ENCODE measurements at regions not wholly inside any gene's neighbourhood (a gene's known extent, or its start where the extent isn't known, plus 50 kb on each side); places are given as distances from the start of the nearest gene placed in this dataset.

DNA sequence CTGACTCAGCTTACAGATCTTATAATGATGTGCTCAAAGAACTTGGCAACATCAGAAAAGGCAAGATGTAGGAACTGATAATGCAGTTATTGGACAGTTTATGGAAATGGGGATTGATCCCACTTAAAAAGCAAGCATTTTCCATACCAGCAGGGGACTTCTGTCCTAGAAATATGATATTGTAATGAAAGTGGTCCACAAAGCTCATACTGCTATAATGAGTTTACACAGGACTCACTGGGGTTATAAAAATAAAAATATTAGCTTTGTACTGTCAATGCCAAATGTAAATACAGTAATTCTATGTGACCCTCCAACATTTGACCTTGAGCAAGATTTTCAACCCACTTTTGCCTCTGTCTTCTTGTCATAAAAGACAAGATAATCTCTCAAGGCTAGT lies 145.5 kb upstream of the SEM1 start (continued):
- TF ChIP-seq, protein P1, sequence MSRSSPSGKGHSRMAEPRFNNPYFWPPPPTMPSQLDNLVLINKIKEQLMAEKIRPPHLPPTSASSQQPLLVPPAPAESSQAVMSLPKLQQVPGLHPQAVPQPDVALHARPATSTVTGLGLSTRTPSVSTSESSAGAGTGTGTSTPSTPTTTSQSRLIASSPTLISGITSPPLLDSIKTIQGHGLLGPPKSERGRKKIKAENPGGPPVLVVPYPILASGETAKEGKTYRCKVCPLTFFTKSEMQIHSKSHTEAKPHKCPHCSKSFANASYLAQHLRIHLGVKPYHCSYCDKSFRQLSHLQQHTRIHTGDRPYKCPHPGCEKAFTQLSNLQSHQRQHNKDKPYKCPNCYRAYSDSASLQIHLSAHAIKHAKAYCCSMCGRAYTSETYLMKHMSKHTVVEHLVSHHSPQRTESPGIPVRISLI (tag by site-specific recombination; IDR thresholded peaks at IDR 0.05) = no peak
- TF ChIP-seq, protein P2, sequence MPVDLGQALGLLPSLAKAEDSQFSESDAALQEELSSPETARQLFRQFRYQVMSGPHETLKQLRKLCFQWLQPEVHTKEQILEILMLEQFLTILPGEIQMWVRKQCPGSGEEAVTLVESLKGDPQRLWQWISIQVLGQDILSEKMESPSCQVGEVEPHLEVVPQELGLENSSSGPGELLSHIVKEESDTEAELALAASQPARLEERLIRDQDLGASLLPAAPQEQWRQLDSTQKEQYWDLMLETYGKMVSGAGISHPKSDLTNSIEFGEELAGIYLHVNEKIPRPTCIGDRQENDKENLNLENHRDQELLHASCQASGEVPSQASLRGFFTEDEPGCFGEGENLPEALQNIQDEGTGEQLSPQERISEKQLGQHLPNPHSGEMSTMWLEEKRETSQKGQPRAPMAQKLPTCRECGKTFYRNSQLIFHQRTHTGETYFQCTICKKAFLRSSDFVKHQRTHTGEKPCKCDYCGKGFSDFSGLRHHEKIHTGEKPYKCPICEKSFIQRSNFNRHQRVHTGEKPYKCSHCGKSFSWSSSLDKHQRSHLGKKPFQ (tag by site-specific recombination; IDR thresholded peaks at IDR 0.05) = 0 out of 2 replicates have a peak, but pooled peaks have one; percentile 13
- TF ChIP-seq ZNF214 (tag by site-specific recombination; IDR thresholded peaks at IDR 0.05; ENCODE audit: borderline replicate concordance) (no peak), MYNN (tag by site-specific recombination; IDR thresholded peaks at IDR 0.05; ENCODE audit: borderline replicate concordance) (no peak), ZNF24 (tag by site-specific recombination; IDR thresholded peaks at IDR 0.05) (no peak), ZBTB7A (tag by site-specific recombination; IDR thresholded peaks at IDR 0.05; ENCODE audit: low read depth) (no peak), ZNF654 (tag by site-specific recombination; IDR thresholded peaks at IDR 0.05; ENCODE audit: low read depth) (no peak), ZEB2 (tag by site-specific recombination; IDR thresholded peaks at IDR 0.05) (no peak), BCL11A (tag by site-specific recombination; IDR thresholded peaks at IDR 0.05; ENCODE audit: low read depth) (no peak), GLI2 (tag by site-specific recombination; IDR thresholded peaks at IDR 0.05; ENCODE audit: borderline replicate concordance, low read depth) (no peak), ZNF596 (tag by site-specific recombination; IDR thresholded peaks at IDR 0.05) (0 out of 2 replicates have a peak, but pooled peaks have one; percentile 13), ZNF768 (tag by site-specific recombination; IDR thresholded peaks at IDR 0.05) (no peak), ZNF2 (tag by site-specific recombination; IDR thresholded peaks at IDR 0.05) (no peak), ZNF121 (tag by site-specific recombination; IDR thresholded peaks at IDR 0.05) (no peak), ZNF211 (tag by site-specific recombination; IDR thresholded peaks at IDR 0.05; ENCODE audit: low read depth) (no peak), ZNF324 (tag by site-specific recombination; IDR thresholded peaks at IDR 0.05) (no peak), ZNF561 (tag by site-specific recombination; IDR thresholded peaks at IDR 0.05; ENCODE audit: borderline replicate concordance) (peak; percentile 67; the same call in 1 of the 2 replicates), ZFP69B (tag by site-specific recombination; IDR thresholded peaks at IDR 0.05) (no peak), ZNF514 (tag by site-specific recombination; IDR thresholded peaks at IDR 0.05) (no peak), HOXD13 (CRISPR knock-in tag; IDR thresholded peaks at IDR 0.05; ENCODE audit: borderline replicate concordance) (no peak)
- TF ChIP-seq, protein P3, sequence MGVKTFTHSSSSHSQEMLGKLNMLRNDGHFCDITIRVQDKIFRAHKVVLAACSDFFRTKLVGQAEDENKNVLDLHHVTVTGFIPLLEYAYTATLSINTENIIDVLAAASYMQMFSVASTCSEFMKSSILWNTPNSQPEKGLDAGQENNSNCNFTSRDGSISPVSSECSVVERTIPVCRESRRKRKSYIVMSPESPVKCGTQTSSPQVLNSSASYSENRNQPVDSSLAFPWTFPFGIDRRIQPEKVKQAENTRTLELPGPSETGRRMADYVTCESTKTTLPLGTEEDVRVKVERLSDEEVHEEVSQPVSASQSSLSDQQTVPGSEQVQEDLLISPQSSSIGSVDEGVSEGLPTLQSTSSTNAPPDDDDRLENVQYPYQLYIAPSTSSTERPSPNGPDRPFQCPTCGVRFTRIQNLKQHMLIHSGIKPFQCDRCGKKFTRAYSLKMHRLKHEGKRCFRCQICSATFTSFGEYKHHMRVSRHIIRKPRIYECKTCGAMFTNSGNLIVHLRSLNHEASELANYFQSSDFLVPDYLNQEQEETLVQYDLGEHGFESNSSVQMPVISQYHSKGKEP (tag by site-specific recombination; IDR thresholded peaks at IDR 0.05) = 0 out of 2 replicates have a peak, but pooled peaks have one; percentile 14
- TF ChIP-seq, protein P4, sequence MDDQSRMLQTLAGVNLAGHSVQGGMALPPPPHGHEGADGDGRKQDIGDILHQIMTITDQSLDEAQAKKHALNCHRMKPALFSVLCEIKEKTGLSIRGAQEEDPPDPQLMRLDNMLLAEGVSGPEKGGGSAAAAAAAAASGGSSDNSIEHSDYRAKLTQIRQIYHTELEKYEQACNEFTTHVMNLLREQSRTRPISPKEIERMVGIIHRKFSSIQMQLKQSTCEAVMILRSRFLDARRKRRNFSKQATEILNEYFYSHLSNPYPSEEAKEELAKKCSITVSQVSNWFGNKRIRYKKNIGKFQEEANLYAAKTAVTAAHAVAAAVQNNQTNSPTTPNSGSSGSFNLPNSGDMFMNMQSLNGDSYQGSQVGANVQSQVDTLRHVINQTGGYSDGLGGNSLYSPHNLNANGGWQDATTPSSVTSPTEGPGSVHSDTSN (CRISPR knock-in tag; IDR thresholded peaks at IDR 0.05) = no peak
- TF ChIP-seq, protein P5, sequence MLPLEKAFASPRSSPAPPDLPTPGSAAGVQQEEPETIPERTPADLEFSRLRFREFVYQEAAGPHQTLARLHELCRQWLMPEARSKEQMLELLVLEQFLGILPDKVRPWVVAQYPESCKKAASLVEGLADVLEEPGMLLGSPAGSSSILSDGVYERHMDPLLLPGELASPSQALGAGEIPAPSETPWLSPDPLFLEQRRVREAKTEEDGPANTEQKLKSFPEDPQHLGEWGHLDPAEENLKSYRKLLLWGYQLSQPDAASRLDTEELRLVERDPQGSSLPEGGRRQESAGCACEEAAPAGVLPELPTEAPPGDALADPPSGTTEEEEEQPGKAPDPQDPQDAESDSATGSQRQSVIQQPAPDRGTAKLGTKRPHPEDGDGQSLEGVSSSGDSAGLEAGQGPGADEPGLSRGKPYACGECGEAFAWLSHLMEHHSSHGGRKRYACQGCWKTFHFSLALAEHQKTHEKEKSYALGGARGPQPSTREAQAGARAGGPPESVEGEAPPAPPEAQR (tag by site-specific recombination; IDR thresholded peaks at IDR 0.05) = no peak
- TF ChIP-seq, protein P6, sequence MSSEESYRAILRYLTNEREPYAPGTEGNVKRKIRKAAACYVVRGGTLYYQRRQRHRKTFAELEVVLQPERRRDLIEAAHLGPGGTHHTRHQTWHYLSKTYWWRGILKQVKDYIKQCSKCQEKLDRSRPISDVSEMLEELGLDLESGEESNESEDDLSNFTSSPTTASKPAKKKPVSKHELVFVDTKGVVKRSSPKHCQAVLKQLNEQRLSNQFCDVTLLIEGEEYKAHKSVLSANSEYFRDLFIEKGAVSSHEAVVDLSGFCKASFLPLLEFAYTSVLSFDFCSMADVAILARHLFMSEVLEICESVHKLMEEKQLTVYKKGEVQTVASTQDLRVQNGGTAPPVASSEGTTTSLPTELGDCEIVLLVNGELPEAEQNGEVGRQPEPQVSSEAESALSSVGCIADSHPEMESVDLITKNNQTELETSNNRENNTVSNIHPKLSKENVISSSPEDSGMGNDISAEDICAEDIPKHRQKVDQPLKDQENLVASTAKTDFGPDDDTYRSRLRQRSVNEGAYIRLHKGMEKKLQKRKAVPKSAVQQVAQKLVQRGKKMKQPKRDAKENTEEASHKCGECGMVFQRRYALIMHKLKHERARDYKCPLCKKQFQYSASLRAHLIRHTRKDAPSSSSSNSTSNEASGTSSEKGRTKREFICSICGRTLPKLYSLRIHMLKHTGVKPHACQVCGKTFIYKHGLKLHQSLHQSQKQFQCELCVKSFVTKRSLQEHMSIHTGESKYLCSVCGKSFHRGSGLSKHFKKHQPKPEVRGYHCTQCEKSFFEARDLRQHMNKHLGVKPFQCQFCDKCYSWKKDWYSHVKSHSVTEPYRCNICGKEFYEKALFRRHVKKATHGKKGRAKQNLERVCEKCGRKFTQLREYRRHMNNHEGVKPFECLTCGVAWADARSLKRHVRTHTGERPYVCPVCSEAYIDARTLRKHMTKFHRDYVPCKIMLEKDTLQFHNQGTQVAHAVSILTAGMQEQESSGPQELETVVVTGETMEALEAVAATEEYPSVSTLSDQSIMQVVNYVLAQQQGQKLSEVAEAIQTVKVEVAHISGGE (tag by site-specific recombination; conservative IDR thresholded peaks at IDR 0.05; ENCODE audit: low read depth) = no peak
- TF ChIP-seq, protein P7, sequence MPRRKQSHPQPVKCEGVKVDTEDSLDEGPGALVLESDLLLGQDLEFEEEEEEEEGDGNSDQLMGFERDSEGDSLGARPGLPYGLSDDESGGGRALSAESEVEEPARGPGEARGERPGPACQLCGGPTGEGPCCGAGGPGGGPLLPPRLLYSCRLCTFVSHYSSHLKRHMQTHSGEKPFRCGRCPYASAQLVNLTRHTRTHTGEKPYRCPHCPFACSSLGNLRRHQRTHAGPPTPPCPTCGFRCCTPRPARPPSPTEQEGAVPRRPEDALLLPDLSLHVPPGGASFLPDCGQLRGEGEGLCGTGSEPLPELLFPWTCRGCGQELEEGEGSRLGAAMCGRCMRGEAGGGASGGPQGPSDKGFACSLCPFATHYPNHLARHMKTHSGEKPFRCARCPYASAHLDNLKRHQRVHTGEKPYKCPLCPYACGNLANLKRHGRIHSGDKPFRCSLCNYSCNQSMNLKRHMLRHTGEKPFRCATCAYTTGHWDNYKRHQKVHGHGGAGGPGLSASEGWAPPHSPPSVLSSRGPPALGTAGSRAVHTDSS (tag by site-specific recombination; IDR thresholded peaks at IDR 0.05) = no peak
- TF ChIP-seq, protein P8, sequence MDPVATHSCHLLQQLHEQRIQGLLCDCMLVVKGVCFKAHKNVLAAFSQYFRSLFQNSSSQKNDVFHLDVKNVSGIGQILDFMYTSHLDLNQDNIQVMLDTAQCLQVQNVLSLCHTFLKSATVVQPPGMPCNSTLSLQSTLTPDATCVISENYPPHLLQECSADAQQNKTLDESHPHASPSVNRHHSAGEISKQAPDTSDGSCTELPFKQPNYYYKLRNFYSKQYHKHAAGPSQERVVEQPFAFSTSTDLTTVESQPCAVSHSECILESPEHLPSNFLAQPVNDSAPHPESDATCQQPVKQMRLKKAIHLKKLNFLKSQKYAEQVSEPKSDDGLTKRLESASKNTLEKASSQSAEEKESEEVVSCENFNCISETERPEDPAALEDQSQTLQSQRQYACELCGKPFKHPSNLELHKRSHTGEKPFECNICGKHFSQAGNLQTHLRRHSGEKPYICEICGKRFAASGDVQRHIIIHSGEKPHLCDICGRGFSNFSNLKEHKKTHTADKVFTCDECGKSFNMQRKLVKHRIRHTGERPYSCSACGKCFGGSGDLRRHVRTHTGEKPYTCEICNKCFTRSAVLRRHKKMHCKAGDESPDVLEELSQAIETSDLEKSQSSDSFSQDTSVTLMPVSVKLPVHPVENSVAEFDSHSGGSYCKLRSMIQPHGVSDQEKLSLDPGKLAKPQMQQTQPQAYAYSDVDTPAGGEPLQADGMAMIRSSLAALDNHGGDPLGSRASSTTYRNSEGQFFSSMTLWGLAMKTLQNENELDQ (tag by site-specific recombination; IDR thresholded peaks at IDR 0.05; ENCODE audit: low read depth) = no peak
